GM21529 (cell line): ENCODE measurements at regions not wholly inside any gene's neighbourhood (a gene's known extent, or its start where the extent isn't known, plus 50 kb on each side); places are given as distances from the start of the nearest gene placed in this dataset.

Source experiments
- ATAC-seq: cut with Tn5 transposase; IDR thresholded peaks from one replicate; pipeline ENCODE4 v1.9.1; 2021; ENCODE audit not compliant: unreplicated experiment

GRCh38 chr3:174767853-174768382 lies 91.2 kb upstream of the NAALADL2 start:
- ATAC-seq = no peak

DNA sequence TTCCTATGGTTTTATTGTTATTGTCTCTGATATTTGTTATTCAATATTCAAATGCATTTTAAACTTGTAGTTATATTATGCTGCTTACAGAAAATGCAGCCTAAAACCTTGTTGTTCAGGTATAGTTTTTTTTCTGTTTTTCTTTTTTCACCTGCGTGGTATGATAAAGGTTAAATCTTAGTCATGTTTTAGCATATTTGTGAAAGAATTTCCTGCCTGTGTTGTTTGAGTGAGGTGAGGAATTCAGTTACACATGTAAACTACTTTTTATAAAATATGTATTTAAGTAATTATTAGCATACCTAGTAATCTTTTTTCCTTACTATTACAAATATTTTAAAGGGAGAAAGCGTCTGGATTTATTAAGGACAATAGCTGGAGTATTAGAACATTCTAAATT lies 90.0 kb upstream of the NAALADL2 start:
- ATAC-seq = no peak

- ATAC-seq = no peak
These were observed 83.5 kb upstream of the NAALADL2 start for GRCh38 chr3:174775603-174776002.

DNA sequence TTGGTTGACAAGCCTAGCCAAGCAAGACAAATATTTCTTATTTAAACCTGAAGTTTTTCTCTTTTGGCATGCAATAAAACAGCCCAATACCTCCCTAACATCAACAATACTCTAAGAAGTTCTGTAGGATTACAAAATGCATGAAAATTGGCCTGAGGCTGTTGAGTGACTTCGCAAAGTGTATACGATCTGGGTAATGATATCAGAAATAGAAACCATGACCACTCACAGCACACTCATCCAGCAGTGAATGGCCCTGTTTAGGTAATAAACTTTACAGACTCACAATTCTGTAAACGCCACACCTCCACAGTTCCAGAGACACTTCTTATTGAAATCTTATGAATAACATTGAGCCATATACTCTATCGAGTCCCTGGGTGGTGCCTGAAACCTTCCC lies 83.0 kb upstream of the NAALADL2 start:
- ATAC-seq = no peak

- ATAC-seq = no peak
These were observed 82.5 kb upstream of the NAALADL2 start for GRCh38 chr3:174776636-174777035.

DNA sequence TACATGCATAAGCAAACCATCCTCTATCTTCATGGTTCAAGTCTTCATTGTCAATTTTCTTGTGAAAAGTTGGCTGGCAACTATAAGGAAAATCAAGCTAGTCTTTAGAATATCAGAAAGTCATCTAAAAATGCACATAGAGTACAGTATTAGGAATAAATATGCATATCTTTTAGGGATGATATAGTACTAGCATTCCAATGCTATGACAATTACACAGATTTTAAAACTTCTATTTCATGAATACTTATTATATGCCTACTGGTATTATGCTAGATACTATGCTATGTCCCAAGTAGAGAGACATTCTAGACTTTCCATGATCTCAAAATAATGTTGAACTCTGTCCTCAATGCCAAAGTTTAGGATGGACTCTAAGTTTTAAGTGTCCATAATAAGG lies 81.3 kb upstream of the NAALADL2 start:
- no peak for ATAC-seq

DNA sequence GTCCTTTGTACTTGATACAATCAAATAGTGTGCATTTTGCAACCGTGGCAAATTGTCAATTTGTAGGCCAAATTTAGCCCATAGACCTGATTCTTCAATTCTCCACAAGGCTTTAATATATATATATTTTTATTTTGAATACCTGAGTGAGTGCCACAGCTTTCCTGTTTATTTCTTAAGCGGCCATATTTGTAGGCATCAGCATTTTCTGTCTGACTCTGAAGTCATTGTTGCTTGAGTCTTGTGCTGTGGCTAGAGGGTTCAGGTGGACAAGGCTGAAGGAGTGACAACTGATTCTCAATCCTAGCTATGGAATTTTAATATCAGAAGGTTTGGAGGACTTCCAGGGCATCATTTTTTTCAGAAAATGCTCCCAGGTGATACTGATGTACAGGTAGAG lies 75.6 kb upstream of the NAALADL2 start:
- ATAC-seq = no peak

GRCh38 chr3:174784206-174784934 lies 74.8 kb upstream of the NAALADL2 start:
- ATAC-seq = no peak

- ATAC-seq = no peak
These were observed 72.3 kb upstream of the NAALADL2 start for GRCh38 chr3:174786825-174787224.

GRCh38 chr3:174791161-174791560 lies 68.0 kb upstream of the NAALADL2 start:
- ATAC-seq = no peak

GRCh38 chr3:174792864-174793263 lies 66.3 kb upstream of the NAALADL2 start:
- no peak for ATAC-seq
